ENCODE measurements at regions not wholly inside any gene's neighbourhood (a gene's known extent, or its start where the extent isn't known, plus 50 kb on each side); places are given as distances from the start of the nearest gene placed in this dataset.

GRCh38 chr9:30519756-30520155 lies 1864.7 kb upstream of the ACO1 start:
- TF ChIP-seq, protein P1, sequence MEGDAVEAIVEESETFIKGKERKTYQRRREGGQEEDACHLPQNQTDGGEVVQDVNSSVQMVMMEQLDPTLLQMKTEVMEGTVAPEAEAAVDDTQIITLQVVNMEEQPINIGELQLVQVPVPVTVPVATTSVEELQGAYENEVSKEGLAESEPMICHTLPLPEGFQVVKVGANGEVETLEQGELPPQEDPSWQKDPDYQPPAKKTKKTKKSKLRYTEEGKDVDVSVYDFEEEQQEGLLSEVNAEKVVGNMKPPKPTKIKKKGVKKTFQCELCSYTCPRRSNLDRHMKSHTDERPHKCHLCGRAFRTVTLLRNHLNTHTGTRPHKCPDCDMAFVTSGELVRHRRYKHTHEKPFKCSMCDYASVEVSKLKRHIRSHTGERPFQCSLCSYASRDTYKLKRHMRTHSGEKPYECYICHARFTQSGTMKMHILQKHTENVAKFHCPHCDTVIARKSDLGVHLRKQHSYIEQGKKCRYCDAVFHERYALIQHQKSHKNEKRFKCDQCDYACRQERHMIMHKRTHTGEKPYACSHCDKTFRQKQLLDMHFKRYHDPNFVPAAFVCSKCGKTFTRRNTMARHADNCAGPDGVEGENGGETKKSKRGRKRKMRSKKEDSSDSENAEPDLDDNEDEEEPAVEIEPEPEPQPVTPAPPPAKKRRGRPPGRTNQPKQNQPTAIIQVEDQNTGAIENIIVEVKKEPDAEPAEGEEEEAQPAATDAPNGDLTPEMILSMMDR (IDR thresholded peaks at IDR 0.05): no peak
- no peak for TF ChIP-seq POLR2A (IDR thresholded peaks at IDR 0.05; ENCODE audit: low read depth)
- TF ChIP-seq POLR2AphosphoS5 (IDR thresholded peaks at IDR 0.05): no peak
- no peak for TF ChIP-seq EP300 (IDR thresholded peaks at IDR 0.05)

Data from esophagus muscularis mucosa (tissue), 4 donors.